GM23338 (cell line): ENCODE measurements at regions not wholly inside any gene's neighbourhood (a gene's known extent, or its start where the extent isn't known, plus 50 kb on each side); places are given as distances from the start of the nearest gene placed in this dataset.

ENCODE experiments used
- ATAC-seq: fragments of 200-7000 bp; cut with Tn5 transposase; 3 replicates; pipeline ENCODE4 v1.9.1; 2020
- DNase-seq: peaks from one replicate; pipeline ENCODE4 v3.0.0-alpha.2; 2015; ENCODE audit warnings: low spot score
- H2AFZ ChIP-seq: fragments of 200-600 bp; sonication (generic); 2 replicates; pipeline ENCODE4 v1.8.0; 2016; ENCODE audit warnings: antibody characterized with exemption, mild to moderate bottlenecking, moderate library complexity
- H3F3A ChIP-seq: fragments of 200-600 bp; sonication (generic); replicated peaks from 2 replicates; pipeline ENCODE4 v1.8.0; 2017; ENCODE audit warnings: antibody characterized with exemption, mixed run types, low read depth
- H3K27ac ChIP-seq: fragments of 200-600 bp; sonication (generic); 2 replicates; pipeline ENCODE4 v1.6.1; 2016; ENCODE audit warnings: low read depth
- H3K27me3 ChIP-seq: fragments of 200-600 bp; sonication (generic); 2 replicates; pipeline ENCODE4 v1.8.0; 2016; ENCODE audit warnings: mild to moderate bottlenecking, mixed run types, moderate library complexity; ENCODE audit not compliant: insufficient read depth
- H3K36me3 ChIP-seq: fragments of 200-600 bp; sonication (generic); 2 replicates; pipeline ENCODE4 v1.8.0; 2016; ENCODE audit warnings: mild to moderate bottlenecking; ENCODE audit not compliant: insufficient read depth
- H3K4me1 ChIP-seq: fragments of 200-600 bp; sonication (generic); 2 replicates; pipeline ENCODE4 v1.8.0; 2016; ENCODE audit warnings: mild to moderate bottlenecking, moderate library complexity; ENCODE audit not compliant: insufficient read depth
- H3K4me2 ChIP-seq: fragments of 200-600 bp; sonication (generic); 2 replicates; pipeline ENCODE4 v1.7.1; 2017; ENCODE audit warnings: mixed run types
- H3K4me3 ChIP-seq: fragments of 200-600 bp; sonication (generic); 2 replicates; pipeline ENCODE4 v1.6.1; 2016; ENCODE audit warnings: mixed run types
- H3K79me2 ChIP-seq: fragments of 200-600 bp; sonication (generic); replicated peaks from 2 replicates; pipeline ENCODE4 v1.8.0; 2017; ENCODE audit warnings: mild to moderate bottlenecking; ENCODE audit not compliant: insufficient read depth
- H3K9me2 ChIP-seq: fragments of 200-600 bp; sonication (generic); 2 replicates; pipeline ENCODE4 v1.8.0; 2017; ENCODE audit not compliant: insufficient read depth
- H4K20me1 ChIP-seq: fragments of 200-600 bp; sonication (generic); replicated peaks from 2 replicates; pipeline ENCODE4 v1.8.0; 2017; ENCODE audit warnings: mild to moderate bottlenecking; ENCODE audit not compliant: insufficient read depth
- H3K27ac Mint-ChIP-seq: 2 replicates; pipeline ENCODE4 v1.8.0; 2020; ENCODE audit warnings: inconsistent platforms, mild to moderate bottlenecking, moderate library complexity, mixed read lengths
- H3K27me3 Mint-ChIP-seq: 3 replicates; pipeline ENCODE4 v1.8.0; 2022; ENCODE audit warnings: low read depth, mild to moderate bottlenecking, moderate library complexity, mixed read lengths, inconsistent platforms; ENCODE audit not compliant: insufficient read depth, poor library complexity
- H3K36me3 Mint-ChIP-seq: 3 replicates; pipeline ENCODE4 v1.8.0; 2021; ENCODE audit warnings: low read depth, mild to moderate bottlenecking, inconsistent platforms, moderate library complexity, mixed read lengths
- H3K4me1 Mint-ChIP-seq: 3 replicates; pipeline ENCODE4 v1.8.0; 2020; ENCODE audit warnings: mild to moderate bottlenecking, inconsistent platforms, mixed read lengths
- H3K4me3 Mint-ChIP-seq: 3 replicates; pipeline ENCODE4 v1.8.0; 2021; ENCODE audit warnings: moderate library complexity, mild to moderate bottlenecking, inconsistent platforms, mixed read lengths
- H3K9me3 Mint-ChIP-seq: 3 replicates; pipeline ENCODE4 v1.8.0; 2020; ENCODE audit warnings: moderate library complexity, mild to moderate bottlenecking, inconsistent platforms, mixed read lengths
- CTCF ChIP-seq, 2 experiments: fragments of 200-600 bp in 1 of 2; sonication (generic) in 1 of 2; conservative IDR thresholded peaks; 2 replicates each; pipeline versions ENCODE4 v1.5.1 to v1.6.1; 2016 to 2017; ENCODE audit warnings: antibody characterized with exemption in 2 of 2, low read depth in 2 of 2, mild to moderate bottlenecking in 2 of 2, moderate library complexity in 1 of 2
- ETS1 ChIP-seq: IDR thresholded peaks from 2 replicates; pipeline ENCODE4 v1.6.1; 2016; ENCODE audit warnings: antibody characterized with exemption
- EZH2phosphoT487 ChIP-seq: fragments of 200-600 bp; sonication (generic); IDR thresholded peaks from one replicate; pipeline ENCODE4 v1.8.1; 2018; ENCODE audit warnings: antibody characterized with exemption; ENCODE audit not compliant: unreplicated experiment
- NANOG ChIP-seq: IDR thresholded peaks from 2 replicates; pipeline ENCODE4 v1.6.1; 2016; ENCODE audit warnings: antibody characterized with exemption, borderline replicate concordance
- POLR2AphosphoS5 ChIP-seq: IDR thresholded peaks from 2 replicates; pipeline ENCODE4 v1.6.1; 2016; ENCODE audit warnings: antibody characterized with exemption, low read depth
- REST ChIP-seq: IDR thresholded peaks from one replicate; pipeline ENCODE4 v1.6.1; 2018; ENCODE audit warnings: antibody characterized with exemption; ENCODE audit not compliant: unreplicated experiment
- ZNF331 ChIP-seq: fragments of 250-450 bp; sonication (Bioruptor Pico); IDR thresholded peaks from 2 replicates; pipeline ENCODE4 v1.5.0; 2020; ENCODE audit warnings: low read depth, mild to moderate bottlenecking, moderate library complexity
- ZNF462 ChIP-seq: fragments of 250-450 bp; sonication (Bioruptor Pico); IDR thresholded peaks from 2 replicates; pipeline ENCODE4 v1.5.0; 2020; ENCODE audit warnings: mild to moderate bottlenecking, moderate library complexity

- TF ChIP-seq CTCF (conservative IDR thresholded peaks at IDR 0.05; ENCODE audit: low read depth in 2 of 2) (no peak), EZH2phosphoT487 (no peak)
These were observed 315.1 kb upstream of the GPR149 start (continued) for GRCh38 chr3:154745122-154745521.

GRCh38 chr3:154743418-154743817 is 313.4 kb upstream of the GPR149 start:
- DNase-seq, result no peak
- H3K4me1 ChIP-seq, result no peaks in the 10 kb centered on the region
- H3K27ac Mint-ChIP-seq, result no peak overlapping the region
- no peaks in the 10 kb centered on the region for H3K36me3 Mint-ChIP-seq
- H3K27me3 ChIP-seq, result no peaks in the 10 kb centered on the region
- no peak overlapping the region for H3K27ac ChIP-seq
- H3K4me3 ChIP-seq, result no peak overlapping the region
- H3K79me2 ChIP-seq, result no peaks in the 10 kb centered on the region
- peaks cover 4% of the 10 kb centered on the region; the same call in 2 of the 3 replicates for H3K9me3 Mint-ChIP-seq
- TF ChIP-seq CTCF (conservative IDR thresholded peaks at IDR 0.05; ENCODE audit: low read depth in 2 of 2), result no peak
- TF ChIP-seq ZNF331, result no peak
- TF ChIP-seq NANOG, result no peak
- no peak for TF ChIP-seq ETS1
- no peak for TF ChIP-seq POLR2AphosphoS5
- no peak for TF ChIP-seq EZH2phosphoT487
- TF ChIP-seq REST, result no peak
- no peak for TF ChIP-seq ZNF462 (CRISPR knock-in tag)
- H3K9me2 ChIP-seq, result no peaks in the 10 kb centered on the region
- no peaks in the 10 kb centered on the region for H3F3A ChIP-seq
- no peaks in the 10 kb centered on the region for H3K27me3 Mint-ChIP-seq
- no peak overlapping the region; the same call in 1 of the 2 replicates for H2AFZ ChIP-seq
- no peaks in the 10 kb centered on the region for H3K36me3 ChIP-seq
- no peak overlapping the region for H3K4me3 Mint-ChIP-seq
- no peaks in the 10 kb centered on the region for H4K20me1 ChIP-seq
- ATAC-seq, result no peak
- H3K4me2 ChIP-seq, result no peak overlapping the region
- no peaks in the 10 kb centered on the region for H3K4me1 Mint-ChIP-seq
